ENCODE measurements at regions not wholly inside any gene's neighbourhood (a gene's known extent, or its start where the extent isn't known, plus 50 kb on each side); places are given as distances from the start of the nearest gene placed in this dataset.

GRCh38 chr5:30106596-30106995, 1086.9 kb upstream of the CDH6 start:
- DNase-seq (ENCODE audit: insufficient read length, low spot score) (no peak), FAIRE-seq (no peak)

GRCh38 chr5:30104872-30105596, 1088.5 kb upstream of the CDH6 start:
- FAIRE-seq (no peak), DNase-seq (ENCODE audit: insufficient read length, low spot score) (no peak)

GRCh38 chr5:30103452-30104202, 1089.9 kb upstream of the CDH6 start:
- DNase-seq (ENCODE audit: insufficient read length, low spot score) (no peak), FAIRE-seq (no peak)

DNA sequence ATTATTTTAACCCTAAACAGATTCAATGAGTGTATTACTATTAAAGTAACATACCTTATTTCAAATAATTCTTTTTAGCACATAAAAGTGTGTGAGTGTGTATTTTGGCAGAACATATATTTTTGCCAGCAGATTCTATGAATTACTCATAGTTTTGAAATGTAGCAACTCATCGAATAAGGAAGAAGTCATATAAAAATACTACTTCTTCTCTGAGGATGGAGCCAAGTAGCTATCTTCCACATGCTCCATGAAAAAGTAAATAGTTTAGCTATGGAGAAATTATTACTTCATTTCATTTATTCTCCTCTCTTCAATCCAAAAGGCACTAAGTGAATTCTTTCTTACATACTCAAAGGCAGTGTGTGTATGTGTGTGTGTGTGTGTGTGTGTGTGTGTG, 1090.4 kb upstream of the CDH6 start:
- DNase-seq (ENCODE audit: insufficient read length, low spot score) = no peak
- no peak for FAIRE-seq

GRCh38 chr5:30102185-30102584, 1091.3 kb upstream of the CDH6 start:
- DNase-seq (ENCODE audit: insufficient read length, low spot score) (no peak), FAIRE-seq (no peak)

DNA sequence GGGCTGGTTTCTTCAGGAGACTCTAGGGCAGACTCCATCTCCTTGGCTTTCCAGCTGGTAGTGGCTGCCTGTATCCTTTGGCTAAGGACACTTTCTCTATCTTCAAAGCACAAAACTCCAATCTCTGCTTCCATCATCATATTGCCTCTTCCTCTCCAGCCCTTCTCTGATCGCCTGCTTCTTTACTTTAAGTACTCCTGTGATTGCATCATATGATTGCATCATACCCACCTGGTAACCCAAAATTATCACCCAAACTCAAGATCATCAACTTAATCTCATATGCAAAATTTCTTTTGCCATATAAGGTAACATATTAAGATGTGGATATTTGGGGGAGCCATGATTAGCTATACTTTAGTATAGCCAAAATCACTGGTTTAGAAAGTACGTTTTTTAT, 1092.6 kb upstream of the CDH6 start:
- no peak for DNase-seq (ENCODE audit: insufficient read length, low spot score)
- FAIRE-seq = no peak

DNA sequence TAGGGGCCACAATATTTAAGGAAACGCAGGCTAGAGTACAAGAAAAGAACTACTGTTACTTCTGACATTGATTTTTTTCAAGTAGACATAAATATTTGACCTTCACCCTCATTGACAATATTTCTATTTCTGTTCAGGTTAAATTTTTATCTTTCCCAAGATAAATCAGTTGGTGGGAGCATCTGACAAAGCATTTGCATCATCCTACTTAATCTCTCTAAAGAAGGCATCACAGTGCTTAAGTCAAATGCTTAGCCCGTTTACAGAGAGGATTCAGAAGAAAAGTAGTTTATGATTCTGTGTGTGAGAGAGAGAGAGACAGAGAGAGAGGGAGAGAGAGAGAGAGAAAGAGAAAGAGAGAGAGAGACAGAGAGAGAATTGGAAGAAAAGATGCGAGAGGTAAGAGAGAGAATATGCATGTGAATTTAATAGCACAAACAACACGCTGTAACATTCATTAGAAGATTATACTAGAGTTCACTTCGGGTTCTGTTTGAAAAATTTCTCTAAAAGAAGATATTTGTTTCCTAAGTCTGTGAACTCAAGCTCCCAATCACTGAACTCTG, 1093.3 kb upstream of the CDH6 start:
- no peak for FAIRE-seq
- DNase-seq (ENCODE audit: insufficient read length, low spot score) = no peak

DNA sequence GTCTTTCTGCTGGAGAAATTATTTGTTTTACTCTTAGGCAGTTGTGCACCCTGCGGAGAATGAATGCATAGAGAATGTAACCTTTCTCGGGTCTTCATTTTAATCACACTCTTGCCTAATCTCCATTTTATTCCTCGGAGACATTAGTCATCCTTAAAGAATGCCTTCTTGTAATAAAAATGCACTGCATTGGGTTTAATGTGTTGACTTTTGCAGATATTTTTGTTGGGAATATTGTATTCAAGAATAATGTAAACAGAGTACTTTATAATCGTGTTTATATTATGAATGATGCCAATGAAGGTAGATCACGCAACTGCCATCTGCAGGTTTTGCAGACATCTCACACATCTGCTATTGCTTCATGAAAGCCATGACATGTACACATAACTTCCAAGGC, 1093.9 kb upstream of the CDH6 start:
- no peak for DNase-seq (ENCODE audit: insufficient read length, low spot score)
- no peak for FAIRE-seq

- DNase-seq (ENCODE audit: insufficient read length, low spot score) (no peak), FAIRE-seq (no peak)
Observed at GRCh38 chr5:30098940-30099339, 1094.5 kb upstream of the CDH6 start.

DNA sequence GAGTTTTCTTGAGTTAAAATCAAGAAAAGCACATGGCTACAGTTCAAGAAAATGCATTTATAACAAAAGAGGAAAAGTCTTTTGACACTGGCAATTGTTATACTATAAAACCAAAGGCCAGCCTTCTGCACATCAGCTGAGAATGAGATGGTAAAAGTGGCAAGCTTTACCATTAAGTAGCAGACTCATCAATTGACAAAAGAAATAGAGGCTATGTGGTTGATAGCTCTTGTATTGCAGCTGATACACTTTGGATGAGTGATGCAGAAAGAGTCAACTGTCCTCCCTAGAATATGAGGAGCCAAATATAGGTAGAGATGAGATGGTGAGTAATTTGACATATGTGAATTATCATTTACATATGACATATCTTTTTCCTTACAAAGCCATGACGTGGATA, 1100.9 kb upstream of the CDH6 start:
- DNase-seq (ENCODE audit: insufficient read length, low spot score) = no peak
- no peak for FAIRE-seq

DNA sequence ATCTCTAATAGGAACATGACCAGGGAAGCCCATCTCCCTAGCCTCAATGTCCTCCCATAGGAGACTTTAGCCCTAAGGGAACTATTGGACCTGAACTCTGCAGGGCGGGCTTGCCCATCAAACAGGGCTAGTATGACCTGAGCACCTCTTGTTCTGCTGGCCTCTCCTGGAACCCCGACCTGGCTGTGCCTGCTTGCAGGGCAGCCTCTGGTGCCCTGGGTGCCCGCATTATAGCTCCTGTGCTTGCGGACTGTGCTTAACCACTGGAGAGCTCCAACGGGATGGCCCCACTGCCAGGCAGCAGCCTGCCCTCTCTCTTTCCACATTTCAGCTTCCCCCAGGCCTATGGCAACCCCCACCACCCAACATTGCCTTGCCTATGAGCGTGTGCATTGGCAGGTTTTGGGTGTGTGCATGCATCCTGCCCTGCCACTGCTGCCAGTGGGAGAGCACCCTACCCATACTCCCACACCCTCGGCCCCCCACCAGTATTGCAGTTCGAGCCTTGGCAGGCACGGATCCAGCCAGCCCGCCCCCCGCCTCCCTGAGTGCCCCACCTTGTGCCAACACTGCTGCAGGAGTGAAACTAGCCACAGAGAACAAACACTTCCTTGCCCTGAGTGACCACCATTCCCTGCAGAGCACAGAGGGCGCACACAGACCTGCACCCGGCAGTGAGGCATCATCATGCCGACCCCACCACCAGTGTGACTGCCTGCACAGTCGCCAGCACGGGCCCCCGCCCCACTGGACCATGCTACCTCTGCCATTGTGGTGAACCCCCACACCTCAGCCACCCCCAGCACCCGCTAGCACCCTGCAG, 1123.8 kb upstream of the CDH6 start:
- DNase-seq (ENCODE audit: insufficient read length, low spot score) (no peak), FAIRE-seq (no peak)

DNA sequence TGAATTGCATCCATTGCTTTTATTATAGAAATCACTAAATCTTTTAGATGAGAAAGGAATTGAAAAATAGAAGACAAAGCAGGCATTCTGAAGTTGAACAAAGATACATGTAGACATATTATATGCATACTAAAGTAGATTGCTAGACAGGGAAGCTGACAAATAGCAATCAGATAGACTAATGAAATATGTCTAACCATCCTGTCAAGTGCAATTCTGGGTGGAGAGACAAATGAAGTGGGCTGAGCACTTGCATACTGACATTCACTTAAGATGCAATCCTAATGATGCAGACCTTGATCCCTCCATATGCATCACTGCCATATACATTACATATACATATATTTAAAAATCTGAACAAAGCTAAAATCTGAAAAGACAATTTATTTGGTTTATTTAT, 1130.0 kb upstream of the CDH6 start:
- no peak for DNase-seq (ENCODE audit: insufficient read length, low spot score)

DNA sequence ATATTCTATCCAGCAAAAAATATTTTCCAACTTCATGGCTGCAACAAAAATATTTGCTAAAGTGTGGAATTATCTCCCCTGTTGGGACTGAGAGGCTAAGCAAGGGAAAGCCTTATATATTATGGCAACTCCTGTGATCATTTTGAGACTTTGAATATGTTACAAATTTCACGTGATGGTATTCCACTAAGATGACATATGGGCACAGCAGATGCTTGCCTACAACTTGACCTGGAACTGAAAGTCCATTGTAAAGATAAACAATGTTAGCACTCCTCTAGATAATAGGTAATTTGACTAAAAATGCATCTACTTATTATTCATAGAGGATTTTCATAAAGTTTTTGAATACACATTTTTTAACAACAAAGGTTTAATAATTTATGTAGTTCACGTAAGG, 1141.5 kb upstream of the CDH6 start:
- no peak for DNase-seq (ENCODE audit: insufficient read length, low spot score)
- FAIRE-seq = no peak

More for the DNA sequence above, 1130.0 kb upstream of the CDH6 start:
- FAIRE-seq = no peak

DNA sequence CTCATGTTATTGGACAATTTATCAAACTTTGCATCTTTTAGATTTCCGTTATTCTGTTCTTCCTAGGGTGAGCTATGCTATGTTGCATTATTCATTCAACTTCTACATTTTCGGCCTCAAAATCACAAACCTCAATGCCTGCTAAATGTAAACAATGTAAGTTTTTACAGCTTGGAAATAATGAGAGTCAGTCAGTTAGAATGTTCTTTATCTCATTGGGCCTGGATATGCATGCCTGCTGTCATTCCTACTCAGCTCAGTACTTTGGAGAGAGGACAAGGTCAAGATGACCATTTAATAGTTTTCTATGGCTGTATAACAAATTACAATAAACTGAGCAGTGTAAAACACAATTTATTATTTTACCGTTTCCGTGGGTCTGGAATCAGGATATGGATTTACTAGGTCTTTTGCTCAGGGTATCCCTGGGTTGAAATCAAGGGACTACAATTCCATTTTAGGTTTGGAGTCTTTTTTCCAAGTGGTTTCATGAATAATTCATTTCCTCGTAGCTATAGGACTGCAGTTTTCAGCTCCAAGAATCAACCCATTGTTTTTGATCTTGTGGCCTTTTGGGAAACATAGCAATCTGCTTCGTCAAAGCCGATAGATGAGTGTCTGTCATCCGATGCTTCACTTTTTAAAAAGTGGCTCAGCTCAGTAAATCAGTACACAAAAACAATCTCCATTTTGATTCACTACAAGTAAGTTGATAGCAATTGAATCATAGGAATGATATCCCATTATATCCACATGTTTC, 1143.2 kb upstream of the CDH6 start:
- FAIRE-seq = no peak
- no peak for DNase-seq (ENCODE audit: insufficient read length, low spot score)

DNA sequence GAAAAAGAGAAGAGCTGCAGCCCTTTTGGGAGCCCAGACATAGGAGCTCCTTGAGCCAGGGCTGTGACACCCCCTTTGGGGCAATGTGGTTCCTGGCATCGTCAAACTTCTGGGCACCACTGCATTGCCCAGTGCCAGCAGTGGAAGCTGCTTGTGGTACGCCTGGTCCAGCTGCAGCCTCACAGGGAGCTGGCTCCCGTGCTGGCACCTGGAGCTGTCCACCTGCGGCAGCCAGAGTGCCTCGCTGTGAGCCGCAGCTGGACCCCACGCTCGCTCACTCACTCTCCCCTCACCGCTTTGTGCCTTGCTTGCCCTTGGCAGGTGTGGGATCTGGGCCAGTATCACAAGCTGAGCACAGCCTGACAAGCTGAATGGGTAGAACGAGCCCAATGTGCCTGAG, 1150.8 kb upstream of the CDH6 start:
- FAIRE-seq = no peak
- no peak for DNase-seq (ENCODE audit: insufficient read length, low spot score)

- DNase-seq (ENCODE audit: insufficient read length, low spot score) = no peak
- no peak for FAIRE-seq
Observed at GRCh38 chr5:30041831-30042385, 1151.6 kb upstream of the CDH6 start.

GRCh38 chr5:30041291-30041690, 1152.2 kb upstream of the CDH6 start:
- no peak for DNase-seq (ENCODE audit: insufficient read length, low spot score)
- no peak for FAIRE-seq

- FAIRE-seq = no peak
- peak; percentile 7 for DNase-seq (ENCODE audit: insufficient read length, low spot score)
Observed at GRCh38 chr5:30040488-30041118, 1152.9 kb upstream of the CDH6 start.

GRCh38 chr5:30039379-30039778, 1154.1 kb upstream of the CDH6 start:
- FAIRE-seq = no peak
- no peak for DNase-seq (ENCODE audit: insufficient read length, low spot score)

DNA sequence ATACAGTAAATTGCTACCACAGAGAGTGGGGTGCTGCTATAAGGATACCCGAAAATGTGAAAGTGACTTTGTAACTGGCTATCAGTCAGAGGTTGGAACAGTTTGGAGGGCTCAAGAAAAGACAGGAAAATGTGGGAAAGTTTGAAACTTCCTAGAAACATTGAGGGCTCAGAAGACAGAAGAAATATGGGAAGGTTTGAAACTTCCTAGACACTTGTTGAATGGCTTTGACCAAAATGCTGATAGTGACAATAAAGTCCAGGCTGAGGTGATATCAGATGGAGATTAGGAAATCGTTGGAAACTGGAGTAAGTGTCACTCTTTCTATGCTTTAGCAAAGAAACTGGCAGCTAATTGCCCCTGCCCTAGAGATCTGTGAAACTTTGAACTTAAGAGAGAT, 1158.6 kb upstream of the CDH6 start:
- DNase-seq (ENCODE audit: insufficient read length, low spot score) (no peak), FAIRE-seq (no peak)

Data from GM19239 (cell line).